GM12891 (cell line): ENCODE measurements at regions not wholly inside any gene's neighbourhood (a gene's known extent, or its start where the extent isn't known, plus 50 kb on each side); places are given as distances from the start of the nearest gene placed in this dataset.

Experiments used
- DNase-seq: peaks from one replicate; pipeline ENCODE4 v3.0.0; 2011; ENCODE audit warnings: low spot score; ENCODE audit not compliant: insufficient read length
- FAIRE-seq: peaks from 2 replicates; lab custom pipeline; 2011; peaks lifted over from hg19 to GRCh38; lab: Jason Lieb, UNC
- PAX5 ChIP-seq: IDR thresholded peaks from 2 replicates; pipeline ENCODE4 v1.6.1; 2011; ENCODE audit warnings: low read length, moderate library complexity, mild to moderate bottlenecking; ENCODE audit not compliant: insufficient read depth, severe bottlenecking
- POLR2A ChIP-seq: IDR thresholded peaks from 2 replicates; pipeline ENCODE4 v1.6.1; 2011; ENCODE audit warnings: low read depth, low read length, control low read depth
- POLR2AphosphoS5 ChIP-seq: IDR thresholded peaks from 2 replicates; pipeline ENCODE4 v1.6.1; 2011; ENCODE audit warnings: low read depth, low read length, control low read depth
- POU2F2 ChIP-seq: IDR thresholded peaks from 2 replicates; pipeline ENCODE4 v1.6.1; 2011; ENCODE audit warnings: low read depth, mild to moderate bottlenecking, control low read depth, low read length, moderate library complexity
- SPI1 ChIP-seq: IDR thresholded peaks from 2 replicates; pipeline ENCODE4 v1.6.1; 2011; ENCODE audit warnings: low read depth, low read length, control low read depth
- TAF1 ChIP-seq: IDR thresholded peaks from 2 replicates; pipeline ENCODE4 v1.6.1; 2011; ENCODE audit warnings: low read depth, low read length, control low read depth

DNA sequence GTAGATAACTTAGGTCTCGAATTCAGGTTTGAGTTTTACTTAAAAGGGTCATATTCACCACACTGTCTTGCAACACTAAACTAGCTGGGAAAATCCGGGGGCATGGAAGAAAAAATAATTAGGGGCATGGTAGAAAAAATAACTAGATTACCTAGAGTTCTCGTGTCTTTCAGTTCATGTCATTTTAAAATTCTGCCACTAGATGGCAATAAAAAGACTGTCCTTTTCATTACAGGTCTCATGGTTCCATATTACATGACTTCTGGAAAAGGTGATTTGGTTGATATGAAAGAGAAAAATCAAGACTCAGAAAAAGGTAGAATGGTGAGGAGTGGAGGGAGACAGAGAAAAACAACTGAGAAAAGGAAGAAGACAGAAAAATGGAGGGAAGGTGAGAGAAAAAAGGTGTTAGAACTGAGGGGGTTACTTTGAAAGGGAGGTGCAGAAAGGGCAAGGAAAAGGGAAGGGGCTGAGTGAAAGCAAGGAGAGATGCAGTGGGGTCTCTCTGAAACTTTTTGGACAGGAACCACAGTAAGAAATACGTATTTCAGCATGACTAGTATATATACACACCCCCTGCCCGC is 299.0 kb downstream of the KLF12 start:
- FAIRE-seq (peak; percentile 65), DNase-seq (no peak)
- TF ChIP-seq POLR2AphosphoS5 (no peak), SPI1 (no peak), POLR2A (no peak), TAF1 (no peak), POU2F2 (no peak), PAX5 (no peak)

DNA sequence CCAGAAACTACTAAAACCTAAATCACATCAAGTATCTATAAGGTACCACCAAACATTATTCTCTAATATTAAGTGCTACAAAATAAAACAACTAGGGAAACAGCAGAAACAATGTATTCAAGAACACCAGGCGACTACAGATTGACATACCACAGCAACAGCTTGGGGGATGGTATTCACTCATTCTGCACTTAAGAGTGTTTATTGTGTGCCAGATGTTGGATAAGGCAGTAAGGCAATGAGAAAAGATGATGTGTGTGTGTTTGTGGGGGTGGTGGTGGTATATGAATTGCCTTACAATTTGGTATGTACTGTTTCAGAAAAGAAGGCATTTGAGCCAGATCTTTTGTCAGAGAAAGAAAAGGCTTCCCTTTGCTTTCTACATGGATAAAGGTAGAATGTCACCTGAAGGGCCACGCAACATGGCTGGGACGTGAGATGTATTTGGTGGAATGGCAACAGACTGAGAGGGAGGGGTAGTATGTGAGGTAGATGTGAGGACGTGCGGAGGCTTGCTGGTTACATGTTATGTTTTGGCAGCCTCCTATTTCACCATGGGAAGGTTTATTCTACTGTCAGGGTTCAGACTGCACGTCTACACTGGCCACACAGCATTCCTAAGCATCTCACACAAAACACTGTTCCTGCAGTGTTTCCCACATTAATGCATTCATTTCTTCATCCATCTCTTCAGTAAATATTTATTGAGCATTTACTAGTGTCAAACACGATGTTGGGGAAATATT is 300.7 kb downstream of the KLF12 start:
- no peak for FAIRE-seq
- DNase-seq: no peak
- no peak for TF ChIP-seq SPI1
- no peak for TF ChIP-seq TAF1

DNA sequence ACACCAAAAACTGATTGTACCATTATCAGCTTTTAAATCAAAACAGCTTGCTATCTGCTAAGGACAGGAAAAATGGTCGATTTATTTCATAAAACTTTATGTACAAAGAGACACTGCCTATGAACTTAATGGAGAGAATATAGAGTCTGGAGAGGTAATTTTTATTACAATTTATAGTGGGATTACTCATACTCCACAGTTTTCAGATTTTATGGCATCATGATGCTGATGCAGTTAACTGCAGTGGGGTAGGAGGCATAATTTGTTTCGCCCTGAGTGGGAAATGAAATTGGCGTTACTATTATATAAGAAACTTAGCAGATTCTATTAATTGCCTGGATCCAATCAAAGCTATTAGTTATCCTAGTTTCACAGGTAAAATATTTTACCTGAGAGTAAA is 301.4 kb downstream of the KLF12 start:
- FAIRE-seq (no peak), DNase-seq (no peak)
- TF ChIP-seq POLR2A (no peak), PAX5 (no peak), TAF1 (no peak), POU2F2 (no peak), SPI1 (no peak), POLR2AphosphoS5 (no peak)

DNA sequence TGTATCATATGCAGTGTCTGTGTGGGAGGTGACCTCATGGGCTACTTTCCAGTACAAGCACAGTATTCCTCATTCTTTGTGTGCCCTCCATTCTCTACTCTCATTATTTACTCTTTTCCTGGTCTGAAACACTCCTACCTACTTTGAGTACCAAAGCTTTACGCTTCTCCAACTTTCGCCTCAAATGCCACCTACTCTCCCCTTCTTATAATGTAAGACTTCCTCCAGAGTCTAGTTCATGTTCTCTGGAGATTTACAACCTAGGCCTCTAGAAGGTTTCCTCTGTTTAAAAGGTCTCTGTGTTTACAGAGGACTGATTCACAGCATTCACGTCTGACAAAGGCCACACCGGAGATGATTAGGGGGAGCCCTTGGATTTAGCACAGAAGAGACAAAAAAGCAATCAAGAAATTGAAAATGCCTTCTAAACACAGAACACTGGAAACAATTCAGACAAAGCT is 302.0 kb downstream of the KLF12 start:
- DNase-seq (no peak), FAIRE-seq (no peak)
- no peak for TF ChIP-seq TAF1
- TF ChIP-seq POLR2A: no peak
- TF ChIP-seq POU2F2: no peak
- no peak for TF ChIP-seq SPI1
- no peak for TF ChIP-seq PAX5
- TF ChIP-seq POLR2AphosphoS5: no peak

DNA sequence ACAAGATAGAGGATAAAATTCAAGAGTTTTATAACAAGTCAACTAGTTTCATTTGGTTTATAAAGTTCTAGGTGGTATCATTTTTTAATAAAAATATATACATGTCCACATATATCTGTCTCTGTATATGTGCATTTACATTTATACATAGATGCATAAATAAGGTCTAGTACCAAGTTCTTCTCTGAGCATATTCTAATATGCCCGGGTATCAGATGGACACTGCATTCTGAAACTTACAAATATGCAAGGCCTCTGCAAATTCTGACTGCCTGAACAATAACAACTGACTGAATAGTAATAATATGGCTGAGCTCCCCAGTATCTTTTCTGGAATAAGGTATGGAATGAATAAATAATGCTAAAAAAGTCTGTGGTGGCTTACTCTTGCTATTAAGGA is 304.8 kb downstream of the KLF12 start:
- DNase-seq (no peak), FAIRE-seq (no peak)
- TF ChIP-seq PAX5: no peak
- TF ChIP-seq TAF1: no peak
- no peak for TF ChIP-seq SPI1
- no peak for TF ChIP-seq POU2F2
- TF ChIP-seq POLR2AphosphoS5: no peak
- TF ChIP-seq POLR2A: no peak

DNA sequence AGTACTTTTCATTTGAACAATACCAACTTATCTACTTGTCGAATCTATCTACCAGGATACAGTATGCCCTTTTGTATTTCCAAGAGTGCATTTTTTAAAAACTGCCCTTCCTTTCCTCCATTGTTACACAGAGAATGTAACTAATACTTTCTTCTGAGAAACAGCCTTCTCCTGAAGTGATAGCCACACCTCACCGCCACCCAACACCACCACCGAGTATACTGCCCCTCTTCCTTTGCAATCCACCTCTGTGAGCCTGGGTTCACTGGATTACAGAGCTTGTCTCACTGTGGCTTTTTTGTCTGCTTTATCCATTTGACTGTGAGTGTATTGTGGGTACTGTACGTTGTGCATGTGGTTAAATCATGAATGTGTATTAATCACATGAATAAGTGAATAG is 305.4 kb downstream of the KLF12 start:
- DNase-seq (no peak), FAIRE-seq (no peak)
- TF ChIP-seq SPI1 (no peak), POLR2AphosphoS5 (no peak), TAF1 (no peak), POU2F2 (no peak)

- no peak for TF ChIP-seq SPI1
- TF ChIP-seq PAX5: no peak
- TF ChIP-seq POLR2A: no peak
- no peak for TF ChIP-seq TAF1
- no peak for TF ChIP-seq POU2F2
- TF ChIP-seq POLR2AphosphoS5: no peak
- DNase-seq: no peak
- FAIRE-seq: no peak
Measured at GRCh38 chr13:73827434-73827833, 306.8 kb downstream of the KLF12 start.

GRCh38 chr13:73825143-73825542 is 309.1 kb downstream of the KLF12 start:
- FAIRE-seq (no peak), DNase-seq (no peak)
- TF ChIP-seq TAF1 (no peak), SPI1 (no peak), POU2F2 (no peak), PAX5 (no peak), POLR2A (no peak), POLR2AphosphoS5 (no peak)

- DNase-seq (no peak), FAIRE-seq (no peak)
- TF ChIP-seq TAF1 (no peak), POLR2AphosphoS5 (no peak), SPI1 (no peak), POU2F2 (no peak), PAX5 (no peak), POLR2A (no peak)
Measured at GRCh38 chr13:73822668-73823592, 311.3 kb downstream of the KLF12 start.
